ENCODE measurements at regions not wholly inside any gene's neighbourhood (a gene's known extent, or its start where the extent isn't known, plus 50 kb on each side); places are given as distances from the start of the nearest gene placed in this dataset.

DNA sequence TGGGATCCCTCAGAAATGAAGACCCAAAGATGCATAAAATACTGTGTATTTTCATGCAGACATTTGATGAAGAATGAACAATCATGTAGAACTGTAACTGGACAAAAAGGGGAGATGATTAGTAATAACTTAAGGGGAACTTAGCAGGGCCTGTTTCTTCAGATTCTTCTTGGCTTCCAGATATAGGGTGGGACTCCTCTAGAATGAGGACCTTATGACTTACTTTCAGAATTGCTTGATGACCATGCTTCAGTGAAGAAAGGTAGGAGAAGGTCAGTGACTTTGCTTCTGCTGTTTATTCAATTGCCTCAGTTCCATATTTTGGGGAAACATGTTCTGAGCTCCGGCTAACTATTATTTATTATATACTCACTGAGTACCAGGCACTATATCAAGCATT lies 580.8 kb downstream of the CENPC start:
- Mint-ChIP-seq H3K4me1 (no peaks in the 10 kb centered on the region), H3K9me3 (peaks cover 4% of the 10 kb centered on the region), H3K27me3 (ENCODE audit: low read depth) (no peaks in the 10 kb centered on the region), H3K27ac (no peak overlapping the region), H3K4me3 (no peak overlapping the region), H3K36me3 (ENCODE audit: low read depth) (no peaks in the 10 kb centered on the region)
- TF ChIP-seq, protein P1, sequence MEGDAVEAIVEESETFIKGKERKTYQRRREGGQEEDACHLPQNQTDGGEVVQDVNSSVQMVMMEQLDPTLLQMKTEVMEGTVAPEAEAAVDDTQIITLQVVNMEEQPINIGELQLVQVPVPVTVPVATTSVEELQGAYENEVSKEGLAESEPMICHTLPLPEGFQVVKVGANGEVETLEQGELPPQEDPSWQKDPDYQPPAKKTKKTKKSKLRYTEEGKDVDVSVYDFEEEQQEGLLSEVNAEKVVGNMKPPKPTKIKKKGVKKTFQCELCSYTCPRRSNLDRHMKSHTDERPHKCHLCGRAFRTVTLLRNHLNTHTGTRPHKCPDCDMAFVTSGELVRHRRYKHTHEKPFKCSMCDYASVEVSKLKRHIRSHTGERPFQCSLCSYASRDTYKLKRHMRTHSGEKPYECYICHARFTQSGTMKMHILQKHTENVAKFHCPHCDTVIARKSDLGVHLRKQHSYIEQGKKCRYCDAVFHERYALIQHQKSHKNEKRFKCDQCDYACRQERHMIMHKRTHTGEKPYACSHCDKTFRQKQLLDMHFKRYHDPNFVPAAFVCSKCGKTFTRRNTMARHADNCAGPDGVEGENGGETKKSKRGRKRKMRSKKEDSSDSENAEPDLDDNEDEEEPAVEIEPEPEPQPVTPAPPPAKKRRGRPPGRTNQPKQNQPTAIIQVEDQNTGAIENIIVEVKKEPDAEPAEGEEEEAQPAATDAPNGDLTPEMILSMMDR (IDR thresholded peaks at IDR 0.05; ENCODE audit: unreplicated experiment in 3 of 3) = no peak

DNA sequence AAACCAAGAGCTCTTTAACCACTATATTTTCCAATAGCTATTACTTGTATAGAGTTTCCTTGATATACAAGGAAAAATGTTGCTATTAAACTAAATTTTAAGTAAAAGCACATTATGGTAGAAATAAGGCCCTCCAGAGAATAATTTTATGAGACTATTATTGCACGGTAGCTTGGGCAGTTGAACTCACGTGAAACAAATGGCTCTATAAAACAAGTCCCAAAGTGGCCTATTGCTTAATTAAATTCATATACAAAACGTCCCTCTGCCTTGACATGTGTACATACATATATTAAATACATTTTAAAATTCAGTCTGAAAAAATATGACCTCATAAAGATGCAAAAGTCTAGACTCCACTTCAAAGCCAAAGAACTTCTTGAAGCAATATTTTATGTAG lies 582.2 kb downstream of the CENPC start:
- H3K27ac Mint-ChIP-seq = no peak overlapping the region
- H3K9me3 Mint-ChIP-seq = peaks cover 4% of the 10 kb centered on the region
- TF ChIP-seq, protein P1 (IDR thresholded peaks at IDR 0.05; ENCODE audit: unreplicated experiment in 3 of 3) = no peak
- H3K4me1 Mint-ChIP-seq = no peaks in the 10 kb centered on the region
- H3K4me3 Mint-ChIP-seq = no peak overlapping the region
- no peaks in the 10 kb centered on the region for H3K36me3 Mint-ChIP-seq (ENCODE audit: low read depth)
- no peaks in the 10 kb centered on the region for H3K27me3 Mint-ChIP-seq (ENCODE audit: low read depth)

GRCh38 chr4:66959207-66959606 lies 586.1 kb downstream of the CENPC start:
- Mint-ChIP-seq H3K9me3 (no peaks in the 10 kb centered on the region), H3K4me1 (no peaks in the 10 kb centered on the region), H3K27ac (no peak overlapping the region), H3K27me3 (ENCODE audit: low read depth) (no peaks in the 10 kb centered on the region), H3K36me3 (ENCODE audit: low read depth) (no peaks in the 10 kb centered on the region), H3K4me3 (no peak overlapping the region)
- TF ChIP-seq, protein P1 (IDR thresholded peaks at IDR 0.05; ENCODE audit: unreplicated experiment in 3 of 3) = no peak

GRCh38 chr4:66956852-66957251 lies 588.5 kb downstream of the CENPC start:
- Mint-ChIP-seq H3K36me3 (ENCODE audit: low read depth) (no peaks in the 10 kb centered on the region), H3K27ac (no peak overlapping the region), H3K4me1 (no peaks in the 10 kb centered on the region), H3K27me3 (ENCODE audit: low read depth) (no peaks in the 10 kb centered on the region), H3K4me3 (no peak overlapping the region), H3K9me3 (no peaks in the 10 kb centered on the region)
- TF ChIP-seq, protein P1 (IDR thresholded peaks at IDR 0.05; ENCODE audit: unreplicated experiment in 3 of 3) = no peak

DNA sequence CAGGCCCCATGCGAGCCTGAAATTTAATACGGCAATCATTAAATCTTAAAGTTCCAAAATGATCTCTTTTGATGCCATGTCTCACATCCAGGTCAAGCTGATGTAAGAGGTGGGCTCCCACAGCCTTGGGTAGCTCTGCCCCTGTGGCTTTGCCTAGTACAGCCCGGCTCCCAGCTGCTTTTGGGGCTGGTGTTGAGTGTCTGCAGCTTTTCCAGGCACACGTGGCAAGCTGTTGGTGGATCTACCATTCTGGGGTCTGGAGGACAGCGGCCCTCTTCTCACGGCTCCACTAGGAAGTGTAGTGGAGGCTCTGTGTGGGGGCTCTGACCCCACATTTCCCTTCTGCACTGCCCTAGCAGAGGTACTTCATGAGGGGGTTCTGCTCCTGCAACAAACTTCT lies 588.9 kb downstream of the CENPC start:
- Mint-ChIP-seq H3K4me1 (no peaks in the 10 kb centered on the region), H3K36me3 (ENCODE audit: low read depth) (no peaks in the 10 kb centered on the region), H3K27me3 (ENCODE audit: low read depth) (no peaks in the 10 kb centered on the region), H3K4me3 (no peak overlapping the region), H3K27ac (no peak overlapping the region), H3K9me3 (no peaks in the 10 kb centered on the region)
- TF ChIP-seq, protein P1 (IDR thresholded peaks at IDR 0.05; ENCODE audit: unreplicated experiment in 3 of 3) = no peak

DNA sequence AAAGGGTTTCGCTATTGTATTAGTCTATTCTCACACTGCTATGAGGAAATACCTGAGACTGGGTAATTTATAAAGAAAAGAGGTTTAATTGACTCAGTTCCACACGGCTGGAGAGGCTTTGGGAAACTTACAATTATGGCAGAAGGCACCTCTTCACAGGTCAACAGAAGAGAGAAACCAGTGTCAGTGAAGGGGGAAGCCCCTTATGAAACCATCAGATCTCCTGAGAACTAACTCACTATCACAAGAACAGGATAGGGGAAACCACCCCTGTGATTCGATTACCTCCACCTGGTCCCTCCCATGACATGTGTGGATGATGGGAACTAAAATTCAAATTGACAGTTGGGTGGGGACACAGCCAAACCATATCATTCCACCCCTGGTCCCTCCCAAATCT lies 589.5 kb downstream of the CENPC start:
- no peaks in the 10 kb centered on the region for H3K36me3 Mint-ChIP-seq (ENCODE audit: low read depth)
- H3K4me1 Mint-ChIP-seq = no peaks in the 10 kb centered on the region
- H3K27me3 Mint-ChIP-seq (ENCODE audit: low read depth) = no peaks in the 10 kb centered on the region
- H3K4me3 Mint-ChIP-seq = no peak overlapping the region
- no peak overlapping the region for H3K27ac Mint-ChIP-seq
- TF ChIP-seq, protein P1 (IDR thresholded peaks at IDR 0.05; ENCODE audit: unreplicated experiment in 3 of 3) = no peak
- no peaks in the 10 kb centered on the region for H3K9me3 Mint-ChIP-seq
